ENCODE measurements at regions not wholly inside any gene's neighbourhood (a gene's known extent, or its start where the extent isn't known, plus 50 kb on each side); places are given as distances from the start of the nearest gene placed in this dataset.

GRCh38 chr1:143720087-143721023 is 251.4 kb downstream of the FAM72C start:
- TF ChIP-seq CTCF (IDR thresholded peaks at IDR 0.05) (no peak), POLR2A (IDR thresholded peaks at IDR 0.05) (no peak), POLR2AphosphoS5 (IDR thresholded peaks at IDR 0.05) (no peak)

All from breast epithelium (tissue), 3 donors.